ENCODE measurements at regions not wholly inside any gene's neighbourhood (a gene's known extent, or its start where the extent isn't known, plus 50 kb on each side); places are given as distances from the start of the nearest gene placed in this dataset.
"Not testable (repeated sequence)": the region's sequence is repeated elsewhere in the genome, so short reads cannot be mapped to it uniquely, and the experiment has no call there.

DNA sequence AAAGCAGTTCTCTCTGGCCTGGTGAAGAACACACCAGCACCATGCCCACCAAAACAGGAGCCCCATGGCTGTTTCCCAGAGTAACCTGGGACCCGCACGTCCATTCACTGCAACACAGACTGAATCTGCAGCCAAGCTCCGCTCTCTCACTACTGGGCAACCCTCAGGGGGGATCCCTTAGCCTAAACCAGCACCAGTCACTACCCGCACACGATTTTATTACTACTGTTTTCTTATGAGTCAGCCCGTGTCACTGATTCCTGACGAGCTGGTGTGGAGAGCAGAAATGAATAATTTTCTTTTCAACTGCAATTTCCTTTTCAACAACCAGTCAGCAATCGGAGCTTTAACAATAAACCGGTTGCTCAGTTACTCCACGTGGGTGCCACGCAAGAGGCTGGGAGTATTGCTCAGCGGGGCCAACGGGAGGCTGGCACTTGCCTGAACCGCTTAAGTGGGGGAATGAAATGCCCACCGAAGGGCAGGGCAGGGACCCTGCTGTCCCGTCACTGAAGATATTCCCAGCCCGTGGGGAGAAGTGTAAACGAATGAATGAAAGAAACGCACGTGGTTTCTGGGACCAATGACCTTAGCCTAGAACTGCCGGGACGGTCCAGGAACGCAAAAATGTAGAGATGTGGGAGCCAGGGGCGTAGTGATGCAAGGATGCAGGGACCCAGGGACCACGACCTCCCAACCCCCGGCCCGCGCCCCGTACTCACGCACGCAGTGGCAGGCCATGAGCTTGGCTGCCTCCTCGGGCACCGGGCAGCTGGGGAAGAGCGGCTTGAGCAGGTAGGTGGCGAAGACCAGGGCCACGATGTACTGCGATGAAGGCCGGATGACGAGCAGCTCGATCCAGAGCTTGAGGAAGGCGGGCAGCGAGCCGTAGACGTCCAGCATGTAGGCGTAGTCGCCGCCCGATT, 50.4 kb upstream of the SPN start:
- TF ChIP-seq EP300, CTCF, POLR2A, POLR2AphosphoS5 (IDR thresholded peaks at IDR 0.05): not testable (repeated sequence)
